SK-N-MC (cell line): ENCODE measurements at regions not wholly inside any gene's neighbourhood (a gene's known extent, or its start where the extent isn't known, plus 50 kb on each side); places are given as distances from the start of the nearest gene placed in this dataset.

ENCODE experiments used
- EZH2 ChIP-seq: fragments of 200-600 bp; sonication (generic); IDR thresholded peaks from one replicate; pipeline ENCODE4 v1.6.1; 2017; ENCODE audit warnings: antibody characterized with exemption
- FOXP2 ChIP-seq: optimal IDR thresholded peaks from 2 replicates; pipeline ENCODE3; 2011; ENCODE audit warnings: mild to moderate bottlenecking, moderate library complexity; ENCODE audit not compliant: insufficient read depth; ENCODE audit errors: extremely low read length, control extremely low read depth
- POLR2AphosphoS5 ChIP-seq: IDR thresholded peaks from 2 replicates; pipeline ENCODE4 v1.6.1; 2012; ENCODE audit warnings: mild to moderate bottlenecking, low read depth, low read length, borderline replicate concordance

GRCh38 chr2:224213396-224213795 is 174.3 kb upstream of the SERPINE2 start:
- TF ChIP-seq EZH2 (no peak), POLR2AphosphoS5 (no peak), FOXP2 (no peak)
